ENCODE measurements at regions not wholly inside any gene's neighbourhood (a gene's known extent, or its start where the extent isn't known, plus 50 kb on each side); places are given as distances from the start of the nearest gene placed in this dataset.

DNA sequence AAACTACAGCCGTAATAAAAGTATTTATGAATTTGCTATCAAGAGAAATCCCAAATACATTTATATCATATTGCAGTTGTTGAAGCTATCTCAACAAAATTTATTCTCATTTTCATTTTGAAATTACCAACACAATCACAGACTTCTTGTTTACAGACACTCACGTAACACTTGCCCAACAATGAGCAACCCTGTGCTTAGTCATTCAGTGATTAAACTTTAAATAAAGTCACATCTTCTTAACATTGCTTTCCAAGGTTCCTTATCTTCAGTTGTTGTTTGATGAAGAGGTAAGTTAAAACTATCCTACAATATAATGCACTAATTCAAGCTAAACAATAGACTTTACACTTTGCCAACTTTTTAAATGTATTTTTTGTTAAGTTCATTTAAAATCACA lies 601.8 kb downstream of the SLC16A7 start:
- Mint-ChIP-seq H3K4me3 (no peak overlapping the region), H3K36me3 (no peaks in the 10 kb centered on the region), H3K9me3 (no peaks in the 10 kb centered on the region), H3K27me3 (ENCODE audit: low read depth) (no peaks in the 10 kb centered on the region), H3K4me1 (peaks cover 3% of the 10 kb centered on the region), H3K27ac (no peak overlapping the region)
- no peak for DNase-seq (ENCODE audit: low spot score in 2 of 2, unreplicated experiment in 2 of 2)
- TF ChIP-seq, protein P1, sequence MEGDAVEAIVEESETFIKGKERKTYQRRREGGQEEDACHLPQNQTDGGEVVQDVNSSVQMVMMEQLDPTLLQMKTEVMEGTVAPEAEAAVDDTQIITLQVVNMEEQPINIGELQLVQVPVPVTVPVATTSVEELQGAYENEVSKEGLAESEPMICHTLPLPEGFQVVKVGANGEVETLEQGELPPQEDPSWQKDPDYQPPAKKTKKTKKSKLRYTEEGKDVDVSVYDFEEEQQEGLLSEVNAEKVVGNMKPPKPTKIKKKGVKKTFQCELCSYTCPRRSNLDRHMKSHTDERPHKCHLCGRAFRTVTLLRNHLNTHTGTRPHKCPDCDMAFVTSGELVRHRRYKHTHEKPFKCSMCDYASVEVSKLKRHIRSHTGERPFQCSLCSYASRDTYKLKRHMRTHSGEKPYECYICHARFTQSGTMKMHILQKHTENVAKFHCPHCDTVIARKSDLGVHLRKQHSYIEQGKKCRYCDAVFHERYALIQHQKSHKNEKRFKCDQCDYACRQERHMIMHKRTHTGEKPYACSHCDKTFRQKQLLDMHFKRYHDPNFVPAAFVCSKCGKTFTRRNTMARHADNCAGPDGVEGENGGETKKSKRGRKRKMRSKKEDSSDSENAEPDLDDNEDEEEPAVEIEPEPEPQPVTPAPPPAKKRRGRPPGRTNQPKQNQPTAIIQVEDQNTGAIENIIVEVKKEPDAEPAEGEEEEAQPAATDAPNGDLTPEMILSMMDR (IDR thresholded peaks at IDR 0.05; ENCODE audit: unreplicated experiment), result no peak

DNA sequence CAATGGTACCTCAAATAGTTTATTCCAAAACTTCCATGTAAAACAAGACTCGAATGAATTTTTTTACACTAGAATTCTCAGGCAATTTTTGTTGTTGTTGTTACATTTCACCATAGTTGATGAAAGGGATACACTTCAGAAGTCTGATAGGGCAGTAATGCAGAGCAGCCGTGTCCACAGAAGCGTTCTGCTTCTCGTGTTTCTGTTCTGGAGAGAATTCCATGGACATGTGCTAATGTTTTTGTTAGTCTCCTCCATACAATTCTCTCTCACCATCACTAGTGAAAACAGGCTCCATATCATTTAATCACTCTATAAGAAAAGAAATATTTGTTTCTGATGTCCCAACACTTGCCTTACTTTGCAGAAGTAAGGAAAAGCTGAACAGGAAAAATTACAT lies 606.1 kb downstream of the SLC16A7 start:
- H3K4me3 Mint-ChIP-seq, result no peak overlapping the region
- no peaks in the 10 kb centered on the region for H3K36me3 Mint-ChIP-seq
- no peaks in the 10 kb centered on the region for H3K27me3 Mint-ChIP-seq (ENCODE audit: low read depth)
- peaks cover 3% of the 10 kb centered on the region for H3K4me1 Mint-ChIP-seq
- no peak for DNase-seq (ENCODE audit: low spot score in 2 of 2, unreplicated experiment in 2 of 2)
- H3K27ac Mint-ChIP-seq, result no peak overlapping the region
- H3K9me3 Mint-ChIP-seq, result no peaks in the 10 kb centered on the region
- TF ChIP-seq, protein P1 (IDR thresholded peaks at IDR 0.05; ENCODE audit: unreplicated experiment), result no peak

DNA sequence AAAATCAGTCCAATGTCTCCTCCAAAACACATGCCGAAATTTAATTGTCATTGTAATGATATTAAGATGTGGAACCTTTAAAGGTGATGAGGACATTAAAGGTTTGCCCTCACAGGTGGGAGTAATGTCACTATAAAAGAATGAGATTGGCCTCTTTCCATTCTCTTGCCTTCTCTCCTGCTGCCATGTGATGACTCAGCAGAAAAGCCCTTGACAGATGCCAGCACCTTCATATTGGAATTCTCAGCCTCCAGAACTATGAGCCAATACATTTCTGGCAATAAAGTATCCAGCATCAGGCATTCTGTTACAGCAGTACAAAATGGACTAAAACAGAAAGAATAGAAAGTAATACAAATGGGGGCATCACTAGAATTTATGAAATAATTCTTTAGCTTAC lies 609.7 kb downstream of the SLC16A7 start:
- TF ChIP-seq, protein P1 (IDR thresholded peaks at IDR 0.05; ENCODE audit: unreplicated experiment), result no peak
- H3K4me1 Mint-ChIP-seq, result no peaks in the 10 kb centered on the region
- no peaks in the 10 kb centered on the region for H3K27me3 Mint-ChIP-seq (ENCODE audit: low read depth)
- H3K36me3 Mint-ChIP-seq, result no peaks in the 10 kb centered on the region
- no peak overlapping the region for H3K4me3 Mint-ChIP-seq
- H3K9me3 Mint-ChIP-seq, result no peaks in the 10 kb centered on the region
- no peak overlapping the region for H3K27ac Mint-ChIP-seq
- DNase-seq (ENCODE audit: low spot score in 2 of 2, unreplicated experiment in 2 of 2), result no peak

DNA sequence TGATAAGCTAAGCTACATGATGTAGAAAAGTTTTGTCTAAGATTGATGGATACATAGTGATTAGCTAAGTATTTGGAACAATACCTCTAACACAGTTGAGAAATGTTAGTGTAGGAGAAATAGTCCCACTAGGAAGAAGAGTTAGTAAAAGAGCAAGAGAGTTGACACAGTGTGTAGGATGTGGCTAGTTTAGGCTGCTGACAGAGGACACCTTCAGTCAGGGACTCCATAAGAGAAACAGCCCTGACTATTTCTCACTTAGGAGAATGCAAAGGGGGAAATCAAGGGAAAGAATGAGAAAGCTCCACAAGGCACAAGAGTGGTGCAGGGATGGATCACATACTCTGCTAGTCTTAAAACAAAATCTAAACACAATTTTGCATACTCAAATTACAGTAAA lies 613.7 kb downstream of the SLC16A7 start:
- H3K4me3 Mint-ChIP-seq, result no peak overlapping the region
- DNase-seq (ENCODE audit: low spot score in 2 of 2, unreplicated experiment in 2 of 2), result no peak
- H3K27ac Mint-ChIP-seq, result no peak overlapping the region
- H3K9me3 Mint-ChIP-seq, result peaks cover 22% of the 10 kb centered on the region
- no peaks in the 10 kb centered on the region for H3K27me3 Mint-ChIP-seq (ENCODE audit: low read depth)
- no peaks in the 10 kb centered on the region for H3K4me1 Mint-ChIP-seq
- H3K36me3 Mint-ChIP-seq, result no peaks in the 10 kb centered on the region
- TF ChIP-seq, protein P1 (IDR thresholded peaks at IDR 0.05; ENCODE audit: unreplicated experiment), result no peak

DNA sequence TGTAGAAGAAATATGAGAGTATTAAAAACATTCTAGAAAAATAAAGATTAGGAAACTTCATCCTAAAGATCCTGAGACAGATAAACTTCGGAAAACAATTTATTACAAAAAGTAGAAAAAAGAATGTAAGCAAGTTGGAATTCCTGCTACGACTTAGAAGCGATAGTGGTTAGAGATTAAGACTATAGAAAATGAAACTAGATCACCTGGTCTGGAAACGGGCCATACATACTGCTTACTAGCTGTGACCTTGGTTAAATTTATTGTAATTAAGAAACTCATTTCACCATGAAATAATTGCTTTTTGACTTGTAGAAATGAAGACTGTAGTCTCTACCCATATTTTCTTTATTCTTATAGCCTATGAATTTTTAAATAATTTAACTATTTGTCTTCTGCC lies 614.1 kb downstream of the SLC16A7 start:
- TF ChIP-seq, protein P1 (IDR thresholded peaks at IDR 0.05; ENCODE audit: unreplicated experiment), result no peak
- no peak for DNase-seq (ENCODE audit: low spot score in 2 of 2, unreplicated experiment in 2 of 2)
- no peaks in the 10 kb centered on the region for H3K4me1 Mint-ChIP-seq
- peaks cover 25% of the 10 kb centered on the region for H3K9me3 Mint-ChIP-seq
- H3K4me3 Mint-ChIP-seq, result no peak overlapping the region
- H3K27ac Mint-ChIP-seq, result no peak overlapping the region
- H3K36me3 Mint-ChIP-seq, result no peaks in the 10 kb centered on the region
- H3K27me3 Mint-ChIP-seq (ENCODE audit: low read depth), result no peaks in the 10 kb centered on the region

DNA sequence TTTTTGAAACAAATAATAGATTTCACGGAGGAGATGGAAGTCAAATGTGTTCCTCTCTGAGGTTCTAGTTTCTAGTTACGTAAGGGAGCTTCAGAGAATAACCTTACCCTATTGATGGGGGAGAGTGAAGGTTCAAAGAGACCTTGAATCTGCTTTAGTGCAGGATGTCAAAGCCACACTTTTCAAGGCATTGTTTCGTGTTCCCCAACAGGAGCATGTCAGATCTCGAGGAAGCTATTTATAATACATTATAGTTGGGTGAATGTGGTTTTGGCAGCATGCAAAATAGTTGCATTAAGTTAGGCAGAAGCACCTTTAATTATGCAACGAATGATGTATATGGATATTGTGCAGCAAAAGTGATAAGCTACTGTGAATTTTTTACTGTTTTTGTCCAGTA lies 614.9 kb downstream of the SLC16A7 start:
- DNase-seq (ENCODE audit: low spot score in 2 of 2, unreplicated experiment in 2 of 2), result no peak
- H3K27ac Mint-ChIP-seq, result no peak overlapping the region
- H3K36me3 Mint-ChIP-seq, result no peaks in the 10 kb centered on the region
- H3K4me3 Mint-ChIP-seq, result no peak overlapping the region
- no peaks in the 10 kb centered on the region for H3K4me1 Mint-ChIP-seq
- H3K27me3 Mint-ChIP-seq (ENCODE audit: low read depth), result no peaks in the 10 kb centered on the region
- TF ChIP-seq, protein P1 (IDR thresholded peaks at IDR 0.05; ENCODE audit: unreplicated experiment), result no peak
- peaks cover 25% of the 10 kb centered on the region for H3K9me3 Mint-ChIP-seq
